ENCODE measurements at regions not wholly inside any gene's neighbourhood (a gene's known extent, or its start where the extent isn't known, plus 50 kb on each side); places are given as distances from the start of the nearest gene placed in this dataset.

DNA sequence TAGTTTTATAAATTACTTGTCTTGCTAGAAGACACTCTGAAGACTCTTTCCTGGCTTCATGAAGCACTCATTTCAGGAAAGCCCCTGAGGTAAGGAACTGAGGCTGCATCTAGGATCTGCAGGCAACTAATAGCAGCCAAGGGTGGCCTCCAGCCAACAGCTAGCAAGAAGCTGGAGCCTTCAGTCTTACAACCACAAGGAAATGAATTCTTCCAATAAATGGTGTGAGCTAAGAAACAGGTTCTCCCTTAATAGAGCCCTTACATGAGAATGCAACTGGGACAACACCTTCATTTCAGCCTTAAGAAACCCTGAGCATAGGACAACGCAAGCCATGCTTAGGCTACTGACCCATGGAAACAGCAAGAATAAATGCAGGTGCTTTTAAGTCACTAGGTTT is 254.6 kb upstream of the RBBP8 start:
- FAIRE-seq = no peak
- no peak overlapping the region for H3K27ac ChIP-seq (ENCODE audit: low read depth in 2 of 2, low read length in 2 of 2)
- intact Hi-C loops (cut with DNase I) = no loop called here

GRCh38 chr18:22680944-22681343 is 252.2 kb upstream of the RBBP8 start:
- intact Hi-C loops (cut with DNase I) = no loop called here
- no peaks in the 10 kb centered on the region for H3K9me3 ChIP-seq (ENCODE audit: control insufficient read depth in 2 of 3, insufficient read depth in 1 of 3, low read length in 3 of 3)
- FAIRE-seq = no peak
- TF ChIP-seq, protein P1, sequence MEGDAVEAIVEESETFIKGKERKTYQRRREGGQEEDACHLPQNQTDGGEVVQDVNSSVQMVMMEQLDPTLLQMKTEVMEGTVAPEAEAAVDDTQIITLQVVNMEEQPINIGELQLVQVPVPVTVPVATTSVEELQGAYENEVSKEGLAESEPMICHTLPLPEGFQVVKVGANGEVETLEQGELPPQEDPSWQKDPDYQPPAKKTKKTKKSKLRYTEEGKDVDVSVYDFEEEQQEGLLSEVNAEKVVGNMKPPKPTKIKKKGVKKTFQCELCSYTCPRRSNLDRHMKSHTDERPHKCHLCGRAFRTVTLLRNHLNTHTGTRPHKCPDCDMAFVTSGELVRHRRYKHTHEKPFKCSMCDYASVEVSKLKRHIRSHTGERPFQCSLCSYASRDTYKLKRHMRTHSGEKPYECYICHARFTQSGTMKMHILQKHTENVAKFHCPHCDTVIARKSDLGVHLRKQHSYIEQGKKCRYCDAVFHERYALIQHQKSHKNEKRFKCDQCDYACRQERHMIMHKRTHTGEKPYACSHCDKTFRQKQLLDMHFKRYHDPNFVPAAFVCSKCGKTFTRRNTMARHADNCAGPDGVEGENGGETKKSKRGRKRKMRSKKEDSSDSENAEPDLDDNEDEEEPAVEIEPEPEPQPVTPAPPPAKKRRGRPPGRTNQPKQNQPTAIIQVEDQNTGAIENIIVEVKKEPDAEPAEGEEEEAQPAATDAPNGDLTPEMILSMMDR (IDR thresholded peaks at IDR 0.05; ENCODE audit: borderline replicate concordance, extremely low read depth, insufficient read depth) = no peak
- H3K36me3 ChIP-seq (ENCODE audit: control insufficient read depth in 2 of 3, insufficient read depth in 3 of 3, low read length in 3 of 3) = no peaks in the 10 kb centered on the region
- peaks cover 0 to 2% (median 0%) of the 10 kb centered on the region in 3 donors for H3K4me1 ChIP-seq (ENCODE audit: control insufficient read depth in 2 of 3, insufficient read depth in 2 of 3, low read depth in 1 of 3, low read length in 3 of 3)
- DNase-seq = no peak
- no peak overlapping the region for H3K9ac ChIP-seq (ENCODE audit: low read length in 3 of 3)
- H3K27ac ChIP-seq (ENCODE audit: low read depth in 2 of 2, low read length in 2 of 2) = no peak overlapping the region
- H3K4me3 ChIP-seq (ENCODE audit: low read length in 3 of 3) = no peak overlapping the region
- H3K27me3 ChIP-seq (ENCODE audit: control insufficient read depth, insufficient read depth, low read length) = no peaks in the 10 kb centered on the region

More for the DNA sequence above, 254.6 kb upstream of the RBBP8 start:
- peak in 1 of 5 donors; percentile 22 for DNase-seq
- no peaks in the 10 kb centered on the region for H3K36me3 ChIP-seq (ENCODE audit: control insufficient read depth in 2 of 3, insufficient read depth in 3 of 3, low read length in 3 of 3)
- no peak overlapping the region for H3K4me3 ChIP-seq (ENCODE audit: low read length in 3 of 3)
- peaks cover 0 to 2% (median 0%) of the 10 kb centered on the region in 3 donors for H3K4me1 ChIP-seq (ENCODE audit: control insufficient read depth in 2 of 3, insufficient read depth in 2 of 3, low read depth in 1 of 3, low read length in 3 of 3)
- TF ChIP-seq, protein P1 (IDR thresholded peaks at IDR 0.05; ENCODE audit: borderline replicate concordance, extremely low read depth, insufficient read depth) = no peak
- no peaks in the 10 kb centered on the region for H3K9me3 ChIP-seq (ENCODE audit: control insufficient read depth in 2 of 3, insufficient read depth in 1 of 3, low read length in 3 of 3)
- H3K9ac ChIP-seq (ENCODE audit: low read length in 3 of 3) = no peak overlapping the region
- H3K27me3 ChIP-seq (ENCODE audit: control insufficient read depth, insufficient read depth, low read length) = no peaks in the 10 kb centered on the region

DNA sequence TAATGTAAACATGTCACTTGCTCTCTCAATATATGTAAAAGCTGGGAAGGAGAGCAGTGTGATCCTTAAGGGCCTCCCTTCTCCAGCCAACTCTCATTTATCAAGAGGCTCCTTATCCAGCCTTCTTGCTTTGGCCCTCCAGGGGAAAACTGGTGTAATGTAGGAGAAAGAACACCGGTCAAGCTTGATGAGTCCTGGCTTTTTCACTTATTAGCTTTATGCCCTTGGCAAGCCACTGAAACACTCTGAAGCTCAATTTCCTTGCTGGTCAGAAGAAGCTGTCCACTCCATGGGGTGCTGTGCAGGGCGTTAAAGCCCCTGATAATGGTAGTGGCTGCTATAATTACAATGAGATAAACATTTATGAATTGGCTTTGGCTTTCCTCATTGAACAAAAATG is 251.2 kb upstream of the RBBP8 start:
- TF ChIP-seq, protein P1 (IDR thresholded peaks at IDR 0.05; ENCODE audit: borderline replicate concordance, extremely low read depth, insufficient read depth) = no peak
- H3K36me3 ChIP-seq (ENCODE audit: control insufficient read depth in 2 of 3, insufficient read depth in 3 of 3, low read length in 3 of 3) = no peaks in the 10 kb centered on the region
- peak in 2 of 5 donors; percentile 29 to 30 for DNase-seq
- FAIRE-seq = no peak
- H3K4me3 ChIP-seq (ENCODE audit: low read length in 3 of 3) = no peak overlapping the region
- no peaks in the 10 kb centered on the region for H3K9me3 ChIP-seq (ENCODE audit: control insufficient read depth in 2 of 3, insufficient read depth in 1 of 3, low read length in 3 of 3)
- H3K4me1 ChIP-seq (ENCODE audit: control insufficient read depth in 2 of 3, insufficient read depth in 2 of 3, low read depth in 1 of 3, low read length in 3 of 3) = peaks cover 0 to 2% (median 0%) of the 10 kb centered on the region in 3 donors
- H3K9ac ChIP-seq (ENCODE audit: low read length in 3 of 3) = no peak overlapping the region
- intact Hi-C loops (cut with DNase I) = no loop called here
- H3K27ac ChIP-seq (ENCODE audit: low read depth in 2 of 2, low read length in 2 of 2) = no peak overlapping the region
- H3K27me3 ChIP-seq (ENCODE audit: control insufficient read depth, insufficient read depth, low read length) = no peaks in the 10 kb centered on the region

DNA sequence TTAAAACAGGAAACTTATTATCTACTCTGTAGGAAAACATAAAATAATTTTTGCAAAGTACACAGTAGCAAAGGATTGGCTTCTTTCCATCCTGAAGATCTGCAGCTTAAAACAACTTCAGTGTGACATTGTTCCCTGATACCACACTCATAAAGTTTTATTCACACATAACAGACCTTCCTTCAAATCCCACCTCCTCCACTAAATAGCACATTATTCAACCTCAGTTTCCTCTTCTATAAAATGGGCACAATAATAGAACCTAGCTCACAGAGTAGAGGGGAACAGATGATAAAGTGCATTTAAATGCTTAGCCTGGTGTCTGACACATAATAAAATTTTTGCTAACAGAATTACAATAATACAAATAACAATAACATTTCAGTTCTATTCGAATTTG is 250.4 kb upstream of the RBBP8 start:
- Histone ChIP-seq H3K4me1 (ENCODE audit: control insufficient read depth in 2 of 3, insufficient read depth in 2 of 3, low read depth in 1 of 3, low read length in 3 of 3) (peaks cover 0 to 2% (median 0%) of the 10 kb centered on the region in 3 donors), H3K27me3 (ENCODE audit: control insufficient read depth, insufficient read depth, low read length) (no peaks in the 10 kb centered on the region), H3K27ac (ENCODE audit: low read depth in 2 of 2, low read length in 2 of 2) (peak overlapping the region in 1 of 2 donors; percentile 57), H3K4me3 (ENCODE audit: low read length in 3 of 3) (peak overlapping the region in 2 of 3 donors; percentile 16 to 31), H3K9me3 (ENCODE audit: control insufficient read depth in 2 of 3, insufficient read depth in 1 of 3, low read length in 3 of 3) (no peaks in the 10 kb centered on the region), H3K36me3 (ENCODE audit: control insufficient read depth in 2 of 3, insufficient read depth in 3 of 3, low read length in 3 of 3) (no peaks in the 10 kb centered on the region), H3K9ac (ENCODE audit: low read length in 3 of 3) (no peak overlapping the region)
- TF ChIP-seq, protein P1 (IDR thresholded peaks at IDR 0.05; ENCODE audit: borderline replicate concordance, extremely low read depth, insufficient read depth) = no peak
- DNase-seq = peak in 1 of 5 donors; percentile 13
- FAIRE-seq = no peak
- intact Hi-C loops (cut with DNase I) = no loop called here
